Ovary (tissue), 7 donors: ENCODE measurements at regions not wholly inside any gene's neighbourhood (a gene's known extent, or its start where the extent isn't known, plus 50 kb on each side); places are given as distances from the start of the nearest gene placed in this dataset.

ENCODE experiments used
- DNase-seq, 5 donors: peaks; one replicate each; pipeline ENCODE4 v3.0.0-alpha.2; 2019 to 2020
- H3K27ac ChIP-seq, 2 donors: fragments of 200-600 bp; one replicate each; pipeline versions ENCODE4 v1.5.1 to v1.8.0; 2019 to 2022
- H3K27me3 ChIP-seq: fragments of 200-600 bp; one replicate; pipeline ENCODE4 v1.8.0; 2022
- H3K36me3 ChIP-seq: fragments of 200-600 bp; sonication (generic); one replicate; pipeline ENCODE4 v1.5.1; 2019
- H3K4me1 ChIP-seq: one replicate; pipeline ENCODE4 v1.8.1; 2013; ENCODE audit warnings: mild to moderate bottlenecking, moderate library complexity; ENCODE audit not compliant: insufficient read depth
- H3K4me3 ChIP-seq: fragments of 200-600 bp; sonication (generic); one replicate; pipeline ENCODE4 v1.5.1; 2017
- H3K9me3 ChIP-seq, 2 donors: fragments of 200-600 bp in 1 of 2; sonication (generic) in 1 of 2; one replicate each; pipeline versions ENCODE4 v1.5.1 to v1.8.1; 2013 to 2019; ENCODE audit warnings: mild to moderate bottlenecking in 1 of 2, moderate library complexity in 1 of 2
- EP300 ChIP-seq: sonication (generic); formaldehyde crosslinking; IDR thresholded peaks from one replicate; pipeline ENCODE4 v1.6.1; 2017; ENCODE audit warnings: antibody characterized with exemption
- POLR2A ChIP-seq: fragments of 450-650 bp; IDR thresholded peaks from one replicate; pipeline ENCODE4 v1.6.1; 2017; ENCODE audit warnings: antibody characterized with exemption, mild to moderate bottlenecking, moderate library complexity
- WGBS, 3 donors: extraction: QIAGEN DNeasy Blood & Tissue Kit in 1 of 3; methylation state at CpG; one replicate each; pipeline versions ENCODE4 v1.1.5 to v1.1.7; 2013 to 2017; 5-methylcytosine and 5-hydroxymethylcytosine counted together
- intact Hi-C, 4 donors: fragments of 100-400 bp; cut with DNase I; formaldehyde crosslinking; loops; one replicate each; pipeline versions ENCODE4 v1.11.0 to v1.15.1; 2022 to 2023
- TF ChIP-seq, protein P1 (sequence below), 3 donors: fragments of 450-650 bp in 2 of 3; fragments of 200-600 bp in 1 of 3; IDR thresholded peaks; one replicate each; pipeline versions ENCODE4 v1.5.1 to v1.8.0; 2016 to 2022; ENCODE audit warnings: antibody characterized with exemption in 3 of 3, mild to moderate bottlenecking in 1 of 3
- donor health status: DM: no; HTN: no; CAD: no; lungs with moderate emphysema.
- donor health status: DM: no; HTN: no; CAD: no.
- donor health status: Bipolar disorder and iron deficiency.
- donor health status: DM: no; HTN: no; CAD: no.
- donor health status: DM: yes; HTN: yes; CAD: no.

DNA sequence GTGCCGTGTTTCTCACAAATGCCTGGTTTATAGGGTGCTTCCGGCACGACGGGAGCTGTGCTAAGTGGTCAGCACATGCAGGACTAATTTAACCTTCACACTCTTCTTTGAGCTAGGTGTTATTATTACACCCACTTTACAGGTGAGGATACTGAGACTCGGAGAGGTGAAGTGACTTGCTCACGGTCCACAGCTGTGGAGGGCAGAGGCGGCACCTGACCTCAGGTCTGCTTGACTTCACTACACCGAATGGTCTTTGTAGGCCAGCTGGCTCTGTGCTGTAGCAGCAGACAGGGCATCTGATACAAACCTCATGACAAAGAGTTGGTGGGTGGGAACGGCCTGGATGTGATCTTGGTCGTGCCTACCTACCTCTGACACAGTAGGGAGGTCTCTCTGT is 102.0 kb upstream of the BOD1 start:
- Histone ChIP-seq H3K27ac (no peak overlapping the region), H3K27me3 (no peaks in the 10 kb centered on the region), H3K9me3 (no peaks in the 10 kb centered on the region), H3K4me3 (no peak overlapping the region), H3K4me1 (no peaks in the 10 kb centered on the region), H3K36me3 (no peaks in the 10 kb centered on the region)
- 78 to 85% (median 82%) methylated on average over 10 of the region's 10 CpGs for WGBS, 3 donors
- intact Hi-C loops, result no loop called here
- TF ChIP-seq POLR2A, result no peak
- no peak for TF ChIP-seq EP300
- DNase-seq, result no peak

DNA sequence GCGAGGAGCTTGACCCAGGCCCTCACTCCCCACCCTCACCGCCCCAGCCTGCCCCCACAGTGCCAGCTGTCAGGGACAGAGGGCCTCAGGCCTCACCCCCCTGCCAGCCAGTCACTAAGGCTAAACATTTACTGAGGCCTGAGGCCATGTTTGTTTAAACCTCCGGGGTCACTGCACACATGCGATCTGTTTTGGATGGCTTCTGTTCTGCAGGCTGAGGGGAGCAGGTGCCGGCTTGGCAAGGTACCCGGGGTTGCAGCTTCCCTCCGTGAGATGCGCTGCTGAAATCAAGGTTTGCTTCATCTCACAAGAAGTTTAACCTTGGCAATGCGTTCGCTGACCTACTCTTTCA is 103.3 kb upstream of the BOD1 start:
- H3K27me3 ChIP-seq, result no peaks in the 10 kb centered on the region
- no peak for TF ChIP-seq EP300
- no peak for TF ChIP-seq POLR2A
- TF ChIP-seq, protein P1, sequence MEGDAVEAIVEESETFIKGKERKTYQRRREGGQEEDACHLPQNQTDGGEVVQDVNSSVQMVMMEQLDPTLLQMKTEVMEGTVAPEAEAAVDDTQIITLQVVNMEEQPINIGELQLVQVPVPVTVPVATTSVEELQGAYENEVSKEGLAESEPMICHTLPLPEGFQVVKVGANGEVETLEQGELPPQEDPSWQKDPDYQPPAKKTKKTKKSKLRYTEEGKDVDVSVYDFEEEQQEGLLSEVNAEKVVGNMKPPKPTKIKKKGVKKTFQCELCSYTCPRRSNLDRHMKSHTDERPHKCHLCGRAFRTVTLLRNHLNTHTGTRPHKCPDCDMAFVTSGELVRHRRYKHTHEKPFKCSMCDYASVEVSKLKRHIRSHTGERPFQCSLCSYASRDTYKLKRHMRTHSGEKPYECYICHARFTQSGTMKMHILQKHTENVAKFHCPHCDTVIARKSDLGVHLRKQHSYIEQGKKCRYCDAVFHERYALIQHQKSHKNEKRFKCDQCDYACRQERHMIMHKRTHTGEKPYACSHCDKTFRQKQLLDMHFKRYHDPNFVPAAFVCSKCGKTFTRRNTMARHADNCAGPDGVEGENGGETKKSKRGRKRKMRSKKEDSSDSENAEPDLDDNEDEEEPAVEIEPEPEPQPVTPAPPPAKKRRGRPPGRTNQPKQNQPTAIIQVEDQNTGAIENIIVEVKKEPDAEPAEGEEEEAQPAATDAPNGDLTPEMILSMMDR (IDR thresholded peaks at IDR 0.05), result no peak
- H3K27ac ChIP-seq, result no peak overlapping the region
- no peaks in the 10 kb centered on the region for H3K36me3 ChIP-seq
- no peaks in the 10 kb centered on the region for H3K9me3 ChIP-seq
- H3K4me1 ChIP-seq, result no peaks in the 10 kb centered on the region
- no peak overlapping the region for H3K4me3 ChIP-seq
- intact Hi-C loops, result no loop called here
- no peak for DNase-seq
- 39 to 59% (median 51%) methylated on average over 10 of the region's 10 CpGs for WGBS, 3 donors

DNA sequence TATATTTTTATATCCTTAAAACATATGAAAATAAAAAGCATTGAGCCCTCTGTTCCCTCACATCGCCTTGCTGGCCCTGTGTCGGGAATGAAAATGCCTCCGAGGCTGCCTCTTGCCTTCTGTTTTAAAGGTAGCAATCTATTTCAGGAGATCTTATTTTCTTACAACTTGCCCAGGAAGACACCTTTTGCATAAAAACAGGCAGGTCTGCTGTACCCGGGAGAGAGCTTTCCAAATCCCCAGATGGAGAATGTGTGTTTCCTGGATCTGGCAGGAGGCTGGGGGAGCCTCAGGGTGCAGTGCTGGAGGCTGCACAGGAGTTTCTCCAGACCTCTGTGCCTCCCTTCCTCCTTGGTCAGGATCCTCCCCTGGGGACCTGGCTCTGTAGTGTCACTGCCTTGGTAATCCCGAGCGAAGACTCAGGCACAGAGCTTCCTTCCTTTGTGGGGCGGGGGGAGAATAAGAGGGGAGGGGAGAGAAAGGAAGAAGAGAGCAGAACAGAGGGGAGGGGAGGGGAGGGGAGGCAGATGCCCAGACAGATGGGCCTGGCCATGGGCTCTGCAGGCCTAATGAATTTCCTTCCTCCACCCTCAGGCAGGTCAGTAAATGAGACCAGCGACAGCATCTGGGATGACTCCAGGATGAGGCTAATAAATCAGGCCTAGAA is 104.0 kb upstream of the BOD1 start:
- H3K4me3 ChIP-seq, result no peak overlapping the region
- TF ChIP-seq EP300, result no peak
- TF ChIP-seq, protein P1 (IDR thresholded peaks at IDR 0.05), result no peak
- TF ChIP-seq POLR2A, result no peak
- no peaks in the 10 kb centered on the region for H3K9me3 ChIP-seq
- DNase-seq, result no peak
- H3K27ac ChIP-seq, result no peak overlapping the region
- intact Hi-C loops, result no loop called here
- H3K36me3 ChIP-seq, result no peaks in the 10 kb centered on the region
- H3K27me3 ChIP-seq, result no peaks in the 10 kb centered on the region
- no peaks in the 10 kb centered on the region for H3K4me1 ChIP-seq
- 80 to 86% (median 84%) methylated on average over 8 of the region's 8 CpGs for WGBS, 3 donors

DNA sequence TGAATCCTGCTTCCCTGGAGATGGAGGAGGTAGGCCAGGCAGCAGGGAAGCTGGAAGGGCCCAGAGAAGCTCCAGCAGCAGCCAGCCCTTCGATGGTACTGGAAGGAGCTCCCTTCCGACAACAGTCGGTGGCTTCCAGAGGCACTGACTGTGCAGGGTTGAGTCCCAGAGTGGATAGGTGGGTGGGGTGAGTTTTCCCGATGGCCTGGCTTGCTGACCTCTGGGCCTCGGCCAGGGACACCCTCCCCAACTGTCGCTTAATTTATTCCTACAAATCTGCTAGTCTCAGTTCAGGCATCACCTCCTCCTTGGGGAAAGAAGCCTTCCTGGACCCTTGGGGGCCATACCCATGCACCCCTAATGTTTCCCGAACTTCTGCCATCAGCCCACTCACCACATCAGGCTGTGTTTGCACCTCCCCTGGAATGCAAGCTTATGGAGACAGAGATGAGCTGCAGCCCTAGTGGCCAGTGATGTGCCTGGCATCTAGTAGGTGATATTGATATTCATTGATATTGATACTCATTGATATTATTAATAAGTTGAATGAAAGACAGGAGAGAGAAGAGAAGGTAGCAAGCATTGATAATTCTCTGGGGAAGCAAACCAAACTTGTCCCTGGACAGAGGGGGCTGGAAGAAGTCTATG is 104.6 kb upstream of the BOD1 start:
- no peaks in the 10 kb centered on the region for H3K36me3 ChIP-seq
- 63 to 69% (median 68%) methylated on average over 7 of the region's 7 CpGs for WGBS, 3 donors
- H3K27me3 ChIP-seq, result no peaks in the 10 kb centered on the region
- DNase-seq, result no peak
- TF ChIP-seq POLR2A (no peak), EP300 (no peak)
- TF ChIP-seq, protein P1 (IDR thresholded peaks at IDR 0.05), result no peak
- H3K27ac ChIP-seq, result no peak overlapping the region
- H3K4me1 ChIP-seq, result no peaks in the 10 kb centered on the region
- H3K4me3 ChIP-seq, result no peak overlapping the region
- intact Hi-C loops, result no loop called here
- H3K9me3 ChIP-seq, result no peaks in the 10 kb centered on the region

DNA sequence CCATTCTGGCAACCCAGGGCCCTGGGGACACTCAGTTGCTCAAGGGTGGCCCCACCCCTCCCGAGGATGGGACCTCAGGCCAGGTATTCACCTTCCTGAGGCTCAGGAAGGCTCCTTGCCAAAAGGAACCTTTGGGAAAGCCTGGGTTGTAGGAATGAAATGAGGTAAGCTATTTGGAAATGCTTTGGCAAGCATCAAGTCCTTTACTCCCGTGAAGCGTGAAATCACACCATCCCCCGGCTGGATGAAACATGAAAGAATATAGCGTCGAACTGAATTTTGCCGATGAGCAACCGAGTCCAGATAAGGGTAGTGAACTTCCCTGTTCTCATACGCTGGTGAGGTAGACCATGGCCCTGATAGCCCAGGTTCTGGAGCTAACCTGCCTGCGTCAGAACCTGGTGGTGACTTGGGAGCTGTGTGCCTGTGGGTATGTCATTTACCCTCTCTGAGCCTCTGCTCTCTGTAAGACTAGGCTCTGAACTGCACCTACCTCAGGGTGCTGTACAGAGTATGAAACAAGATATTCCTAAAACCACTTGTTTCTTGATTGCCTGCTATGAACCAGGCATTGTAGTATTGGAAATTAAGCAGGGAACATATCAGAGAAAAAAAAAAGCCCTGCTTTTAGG is 105.3 kb upstream of the BOD1 start:
- H3K27me3 ChIP-seq, result no peaks in the 10 kb centered on the region
- 70 to 77% (median 71%) methylated on average over 10 of the region's 10 CpGs for WGBS, 3 donors
- intact Hi-C loops, result no loop called here
- no peak for TF ChIP-seq EP300
- TF ChIP-seq POLR2A, result no peak
- TF ChIP-seq, protein P1 (IDR thresholded peaks at IDR 0.05), result no peak
- no peak overlapping the region for H3K4me3 ChIP-seq
- H3K27ac ChIP-seq, result no peak overlapping the region
- DNase-seq, result no peak
- H3K36me3 ChIP-seq, result no peaks in the 10 kb centered on the region
- H3K9me3 ChIP-seq, result no peaks in the 10 kb centered on the region
- H3K4me1 ChIP-seq, result no peaks in the 10 kb centered on the region
